OCI-LY1 (cell line): ENCODE measurements at regions not wholly inside any gene's neighbourhood (a gene's known extent, or its start where the extent isn't known, plus 50 kb on each side); places are given as distances from the start of the nearest gene placed in this dataset.

Source experiments
- H2AFZ ChIP-seq: fragments of 200-600 bp; sonication (generic), shearing (Covaris generic); 2 replicates; pipeline ENCODE4 v1.6.0; 2014; ENCODE audit warnings: antibody characterized with exemption, mild to moderate bottlenecking, low read length
- H3F3A ChIP-seq: fragments of 200-600 bp; sonication (generic), shearing (Covaris generic); 2 replicates; pipeline ENCODE4 v1.6.0; 2014; ENCODE audit warnings: mild to moderate bottlenecking, antibody characterized with exemption, low read length, moderate library complexity; ENCODE audit not compliant: insufficient read depth
- H3K27ac ChIP-seq: fragments of 200-600 bp; sonication (generic); 2 replicates; pipeline ENCODE4 v1.5.1; 2014; ENCODE audit warnings: low read length, mixed run types, mild to moderate bottlenecking, low read depth; ENCODE audit not compliant: poor library complexity, severe bottlenecking
- H3K27me3 ChIP-seq: fragments of 200-600 bp; sonication (generic); 2 replicates; pipeline ENCODE4 v1.6.0; 2014; ENCODE audit warnings: antibody characterized with exemption, mild to moderate bottlenecking, low read length, moderate library complexity; ENCODE audit not compliant: insufficient read depth
- H3K36me3 ChIP-seq: fragments of 200-600 bp; sonication (generic); 2 replicates; pipeline ENCODE4 v1.6.1; 2014; ENCODE audit warnings: mild to moderate bottlenecking, antibody characterized with exemption, low read length, moderate library complexity, mixed read lengths; ENCODE audit not compliant: insufficient read depth
- H3K4me1 ChIP-seq: fragments of 200-600 bp; sonication (generic); 2 replicates; pipeline ENCODE4 v1.5.1; 2014; ENCODE audit warnings: mild to moderate bottlenecking, low read length, moderate library complexity; ENCODE audit not compliant: insufficient read depth, severe bottlenecking
- H3K4me2 ChIP-seq: fragments of 200-600 bp; sonication (generic), shearing (Covaris generic); 2 replicates; pipeline ENCODE4 v1.6.1; 2014; ENCODE audit warnings: low read length
- H3K4me3 ChIP-seq: fragments of 200-600 bp; sonication (generic); 2 replicates; pipeline ENCODE4 v1.5.1; 2014; ENCODE audit warnings: low read length, low read depth, mild to moderate bottlenecking, mixed read lengths; ENCODE audit not compliant: poor library complexity, severe bottlenecking
- H3K79me2 ChIP-seq: fragments of 200-600 bp; shearing (Covaris generic); 2 replicates; pipeline ENCODE4 v1.6.1; 2016; ENCODE audit warnings: mixed run types, low read length, mixed read lengths; ENCODE audit not compliant: insufficient read depth
- H3K9ac ChIP-seq: fragments of 200-600 bp; sonication (generic), shearing (Covaris generic); 2 replicates; pipeline ENCODE4 v1.6.1; 2014; ENCODE audit warnings: mild to moderate bottlenecking, low read length, mixed read lengths
- H3K9me2 ChIP-seq: fragments of 200-600 bp; sonication (generic), shearing (Covaris generic); 2 replicates; pipeline ENCODE4 v1.6.1; 2014; ENCODE audit warnings: low read depth, mild to moderate bottlenecking, low read length, mixed read lengths
- H3K9me3 ChIP-seq: fragments of 200-600 bp; shearing (Covaris generic); 2 replicates; pipeline ENCODE4 v1.6.1; 2014; ENCODE audit warnings: low read length, mixed read lengths
- H4K20me1 ChIP-seq: fragments of 200-600 bp; sonication (generic), shearing (Covaris generic); 2 replicates; pipeline ENCODE4 v1.6.0; 2016; ENCODE audit warnings: mild to moderate bottlenecking, low read length; ENCODE audit not compliant: insufficient read depth
- EZH2 ChIP-seq: fragments of 200-600 bp; sonication (generic), shearing (Covaris generic); IDR thresholded peaks from 2 replicates; pipeline ENCODE4 v1.8.0; 2017; ENCODE audit warnings: borderline replicate concordance, mixed run types, mild to moderate bottlenecking, antibody characterized with exemption, low read length, moderate library complexity, mixed read lengths
- TF ChIP-seq, protein P1 (sequence below): fragments of 200-600 bp; sonication (generic), shearing (Covaris generic); IDR thresholded peaks from 2 replicates; pipeline ENCODE4 v1.5.1; 2017; ENCODE audit warnings: mild to moderate bottlenecking, antibody characterized with exemption, low read length, moderate library complexity, mixed read lengths

- Histone ChIP-seq H3K79me2 (no peaks in the 10 kb centered on the region), H3K9ac (no peak overlapping the region), H3K4me3 (no peak overlapping the region), H3K4me1 (no peaks in the 10 kb centered on the region), H3K9me3 (no peaks in the 10 kb centered on the region), H2AFZ (no peak overlapping the region), H3K27me3 (peaks cover 4% of the 10 kb centered on the region; the same call in 1 of the 2 replicates), H3K9me2 (no peaks in the 10 kb centered on the region), H4K20me1 (no peaks in the 10 kb centered on the region), H3K36me3 (no peaks in the 10 kb centered on the region), H3K27ac (no peak overlapping the region), H3K4me2 (no peak overlapping the region), H3F3A (no peaks in the 10 kb centered on the region)
- no peak for TF ChIP-seq EZH2
- TF ChIP-seq, protein P1, sequence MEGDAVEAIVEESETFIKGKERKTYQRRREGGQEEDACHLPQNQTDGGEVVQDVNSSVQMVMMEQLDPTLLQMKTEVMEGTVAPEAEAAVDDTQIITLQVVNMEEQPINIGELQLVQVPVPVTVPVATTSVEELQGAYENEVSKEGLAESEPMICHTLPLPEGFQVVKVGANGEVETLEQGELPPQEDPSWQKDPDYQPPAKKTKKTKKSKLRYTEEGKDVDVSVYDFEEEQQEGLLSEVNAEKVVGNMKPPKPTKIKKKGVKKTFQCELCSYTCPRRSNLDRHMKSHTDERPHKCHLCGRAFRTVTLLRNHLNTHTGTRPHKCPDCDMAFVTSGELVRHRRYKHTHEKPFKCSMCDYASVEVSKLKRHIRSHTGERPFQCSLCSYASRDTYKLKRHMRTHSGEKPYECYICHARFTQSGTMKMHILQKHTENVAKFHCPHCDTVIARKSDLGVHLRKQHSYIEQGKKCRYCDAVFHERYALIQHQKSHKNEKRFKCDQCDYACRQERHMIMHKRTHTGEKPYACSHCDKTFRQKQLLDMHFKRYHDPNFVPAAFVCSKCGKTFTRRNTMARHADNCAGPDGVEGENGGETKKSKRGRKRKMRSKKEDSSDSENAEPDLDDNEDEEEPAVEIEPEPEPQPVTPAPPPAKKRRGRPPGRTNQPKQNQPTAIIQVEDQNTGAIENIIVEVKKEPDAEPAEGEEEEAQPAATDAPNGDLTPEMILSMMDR, result no peak
Measured at GRCh38 chr1:25065321-25065721, 135.2 kb upstream of the RUNX3 start.

DNA sequence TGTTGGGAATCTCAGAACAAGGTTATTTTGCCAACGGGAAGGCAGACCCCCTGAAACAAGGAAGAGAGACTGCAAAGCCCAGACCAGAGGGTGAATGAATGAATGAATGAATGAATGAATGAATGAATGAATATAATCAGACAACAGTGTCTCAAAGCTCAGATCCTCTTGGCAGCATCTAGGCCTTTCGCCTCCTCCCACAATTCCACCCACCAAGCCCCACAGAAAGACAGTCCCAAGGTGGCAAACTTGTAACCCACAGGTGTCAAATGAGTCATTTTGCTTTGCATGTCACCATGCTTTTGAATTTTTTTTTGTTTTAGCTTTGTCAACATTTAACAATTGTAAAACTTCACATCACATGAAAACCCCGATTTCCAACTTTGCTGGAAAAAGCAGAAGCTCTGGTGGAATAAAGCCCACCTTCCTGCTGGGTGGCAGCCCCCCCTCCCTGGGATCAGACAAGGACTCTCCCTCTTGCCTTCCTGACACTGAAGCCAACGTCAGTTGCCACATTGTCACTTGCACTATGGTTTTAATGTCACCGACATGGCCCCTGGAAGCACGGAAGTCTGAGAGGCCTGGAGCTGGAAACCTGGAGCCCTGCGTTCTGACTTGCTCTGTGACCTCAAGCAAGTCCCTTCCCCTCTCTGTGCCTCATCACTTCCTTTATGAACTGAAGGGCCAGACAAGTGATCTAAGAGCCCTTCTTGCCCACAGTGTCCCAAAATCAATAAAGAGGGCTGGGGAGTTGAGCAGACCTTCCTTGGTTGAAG, 134.6 kb upstream of the RUNX3 start:
- H3F3A ChIP-seq, result no peaks in the 10 kb centered on the region
- H3K4me1 ChIP-seq, result no peaks in the 10 kb centered on the region
- H3K4me3 ChIP-seq, result no peak overlapping the region
- no peak overlapping the region for H3K9ac ChIP-seq
- H3K4me2 ChIP-seq, result no peak overlapping the region
- no peaks in the 10 kb centered on the region for H4K20me1 ChIP-seq
- H3K27ac ChIP-seq, result no peak overlapping the region
- H3K79me2 ChIP-seq, result no peaks in the 10 kb centered on the region
- H3K27me3 ChIP-seq, result no peaks in the 10 kb centered on the region; the same call in 1 of the 2 replicates
- no peaks in the 10 kb centered on the region for H3K9me3 ChIP-seq
- H2AFZ ChIP-seq, result no peak overlapping the region
- H3K36me3 ChIP-seq, result no peaks in the 10 kb centered on the region
- TF ChIP-seq, protein P1, result no peak
- TF ChIP-seq EZH2, result no peak
- H3K9me2 ChIP-seq, result no peaks in the 10 kb centered on the region

GRCh38 chr1:25063591-25064416, 133.7 kb upstream of the RUNX3 start:
- Histone ChIP-seq H3K27ac (no peak overlapping the region), H3K9me3 (no peaks in the 10 kb centered on the region), H4K20me1 (no peaks in the 10 kb centered on the region), H3F3A (no peaks in the 10 kb centered on the region), H3K36me3 (no peaks in the 10 kb centered on the region), H3K9me2 (no peaks in the 10 kb centered on the region), H3K4me2 (no peak overlapping the region), H3K4me1 (no peaks in the 10 kb centered on the region), H3K4me3 (no peak overlapping the region), H3K27me3 (no peaks in the 10 kb centered on the region; the same call in 1 of the 2 replicates), H3K79me2 (no peaks in the 10 kb centered on the region), H3K9ac (no peak overlapping the region), H2AFZ (no peak overlapping the region)
- TF ChIP-seq EZH2, result no peak
- TF ChIP-seq, protein P1, result no peak
